Astrocyte (in vitro differentiated cells and primary cell): ENCODE measurements at regions not wholly inside any gene's neighbourhood (a gene's known extent, or its start where the extent isn't known, plus 50 kb on each side); places are given as distances from the start of the nearest gene placed in this dataset.

ENCODE experiments used
- DNase-seq: peaks from one replicate; pipeline ENCODE4 v3.0.0-alpha.2; 2010; ENCODE audit warnings: low read depth
- FAIRE-seq: peaks from 2 replicates; lab custom pipeline; 2011; peaks lifted over from hg19 to GRCh38; lab: Jason Lieb, UNC
- H2AFZ ChIP-seq: 2 replicates; pipeline ENCODE4 v1.6.0; 2012; ENCODE audit warnings: low read depth, low read length, inconsistent platforms
- H3K27ac ChIP-seq: 2 replicates; pipeline ENCODE4 v1.5.1; 2011; ENCODE audit warnings: low read depth, low read length, inconsistent platforms
- H3K27me3 ChIP-seq: 2 replicates; pipeline ENCODE4 v1.6.0; 2011; ENCODE audit warnings: low read length, inconsistent platforms; ENCODE audit not compliant: insufficient read depth
- H3K36me3 ChIP-seq: 2 replicates; pipeline ENCODE4 v1.5.1; 2011; ENCODE audit warnings: low read length, inconsistent platforms; ENCODE audit not compliant: insufficient read depth
- H3K4me1 ChIP-seq: 2 replicates; pipeline ENCODE4 v1.5.1; 2011; ENCODE audit warnings: low read length, inconsistent platforms; ENCODE audit not compliant: insufficient read depth
- H3K4me2 ChIP-seq: 2 replicates; pipeline ENCODE4 v1.6.0; 2012; ENCODE audit warnings: low read length, inconsistent platforms
- H3K4me3 ChIP-seq: 2 replicates; pipeline ENCODE4 v1.5.1; 2011; ENCODE audit warnings: low read depth, mild to moderate bottlenecking, low read length, inconsistent platforms; ENCODE audit not compliant: insufficient read depth
- H3K79me2 ChIP-seq: 2 replicates; pipeline ENCODE4 v1.6.0; 2012; ENCODE audit warnings: mild to moderate bottlenecking, low read length, inconsistent platforms; ENCODE audit not compliant: insufficient read depth
- H3K9ac ChIP-seq: 2 replicates; pipeline ENCODE4 v1.6.0; 2012; ENCODE audit warnings: mild to moderate bottlenecking, low read length, inconsistent platforms
- H3K9me3 ChIP-seq: 2 replicates; pipeline ENCODE4 v1.5.1; 2012; ENCODE audit warnings: low read depth, mild to moderate bottlenecking, low read length, inconsistent platforms; ENCODE audit not compliant: insufficient read depth
- H4K20me1 ChIP-seq: 2 replicates; pipeline ENCODE4 v1.6.0; 2012; ENCODE audit warnings: low read length, inconsistent platforms; ENCODE audit not compliant: insufficient read depth
- H3K27ac Mint-ChIP-seq: one replicate; pipeline ENCODE4 v1.8.0; 2021; ENCODE audit warnings: mild to moderate bottlenecking, mixed read lengths; ENCODE audit not compliant: unreplicated experiment
- H3K27me3 Mint-ChIP-seq: one replicate; pipeline ENCODE4 v1.8.0; 2021; ENCODE audit warnings: low read depth, mixed read lengths; ENCODE audit not compliant: unreplicated experiment
- H3K36me3 Mint-ChIP-seq: one replicate; pipeline ENCODE4 v1.8.0; 2021; ENCODE audit warnings: low read depth, mixed read lengths; ENCODE audit not compliant: unreplicated experiment
- H3K4me1 Mint-ChIP-seq: one replicate; pipeline ENCODE4 v1.8.0; 2021; ENCODE audit warnings: low read depth, mixed read lengths; ENCODE audit not compliant: unreplicated experiment
- H3K4me3 Mint-ChIP-seq: one replicate; pipeline ENCODE4 v1.8.0; 2021; ENCODE audit warnings: mild to moderate bottlenecking, moderate library complexity, mixed read lengths; ENCODE audit not compliant: unreplicated experiment
- H3K9me3 Mint-ChIP-seq: one replicate; pipeline ENCODE4 v1.8.0; 2021; ENCODE audit warnings: mild to moderate bottlenecking, mixed read lengths; ENCODE audit not compliant: unreplicated experiment
- CTCF ChIP-seq: IDR thresholded peaks from 2 replicates; pipeline ENCODE4 v1.5.1; 2011; ENCODE audit warnings: low read depth, mild to moderate bottlenecking, inconsistent platforms, low read length, moderate library complexity; ENCODE audit not compliant: insufficient read depth
- EZH2 ChIP-seq: IDR thresholded peaks from 2 replicates; pipeline ENCODE4 v1.6.1; 2012; ENCODE audit warnings: mild to moderate bottlenecking, low read length, inconsistent platforms; ENCODE audit not compliant: insufficient read depth

GRCh38 chr2:143935482-143935752 is 584.5 kb downstream of the ZEB2 start:
- H3K4me3 Mint-ChIP-seq: no peak overlapping the region
- Histone ChIP-seq H3K4me2 (no peak overlapping the region), H3K9ac (no peak overlapping the region), H3K27me3 (no peaks in the 10 kb centered on the region), H3K79me2 (no peaks in the 10 kb centered on the region), H3K27ac (no peak overlapping the region), H3K4me3 (no peak overlapping the region), H3K4me1 (peaks cover 4% of the 10 kb centered on the region), H4K20me1 (no peaks in the 10 kb centered on the region), H3K36me3 (no peaks in the 10 kb centered on the region), H3K9me3 (no peaks in the 10 kb centered on the region), H2AFZ (no peak overlapping the region)
- no peak overlapping the region for H3K27ac Mint-ChIP-seq
- FAIRE-seq (no peak), DNase-seq (no peak)
- H3K9me3 Mint-ChIP-seq: peaks cover 2% of the 10 kb centered on the region
- H3K27me3 Mint-ChIP-seq: peaks cover 11% of the 10 kb centered on the region
- no peak for TF ChIP-seq CTCF
- H3K36me3 Mint-ChIP-seq: no peaks in the 10 kb centered on the region
- H3K4me1 Mint-ChIP-seq: peaks cover 13% of the 10 kb centered on the region

DNA sequence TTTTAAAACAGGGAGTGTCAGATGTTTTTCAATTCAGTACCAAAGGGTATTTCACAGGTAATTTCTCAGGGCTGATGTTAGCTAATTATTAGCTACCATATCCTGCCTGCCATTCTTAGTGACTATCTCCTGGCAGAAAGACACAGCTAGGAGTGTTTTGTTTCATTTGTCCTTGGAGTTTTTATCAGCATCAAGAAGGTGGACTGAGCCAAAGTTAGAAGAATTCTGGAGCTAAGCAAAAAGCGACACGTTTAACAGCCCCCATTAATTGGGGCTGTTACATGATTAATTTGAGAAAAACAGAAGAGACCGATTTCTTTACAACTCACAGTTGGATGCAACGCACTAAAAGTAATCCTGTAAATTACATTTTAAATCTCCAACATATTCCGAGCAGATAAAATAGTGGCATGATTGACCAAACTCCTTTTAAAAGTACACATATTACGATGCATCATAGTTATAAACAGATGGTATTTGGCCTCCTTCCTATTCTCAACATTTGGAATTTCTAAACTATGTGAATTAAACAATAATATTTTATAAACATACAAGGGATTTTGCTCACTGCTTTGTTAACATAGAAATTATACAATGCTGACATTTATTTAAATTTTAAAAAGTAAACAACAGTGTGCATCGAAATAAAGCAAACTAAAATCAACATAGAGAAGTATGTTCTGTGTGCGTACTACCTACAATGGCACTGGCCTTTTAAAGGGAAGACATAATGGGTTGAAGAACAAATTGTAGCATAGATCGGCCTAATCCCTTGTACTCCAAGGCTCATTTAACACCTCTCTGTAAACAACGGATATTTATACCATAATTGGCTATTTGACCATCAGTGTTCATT is 585.1 kb downstream of the ZEB2 start:
- H3K4me3 Mint-ChIP-seq: no peak overlapping the region
- H3K4me2 ChIP-seq: no peak overlapping the region
- no peak overlapping the region for H2AFZ ChIP-seq
- no peaks in the 10 kb centered on the region for H3K79me2 ChIP-seq
- no peaks in the 10 kb centered on the region for H3K27me3 ChIP-seq
- H3K4me1 ChIP-seq: peaks cover 4% of the 10 kb centered on the region
- FAIRE-seq (no peak), DNase-seq (no peak)
- TF ChIP-seq CTCF (no peak), EZH2 (no peak)
- no peaks in the 10 kb centered on the region for H3K36me3 Mint-ChIP-seq
- H3K27ac Mint-ChIP-seq: no peak overlapping the region
- no peak overlapping the region for H3K9ac ChIP-seq
- H3K9me3 ChIP-seq: no peaks in the 10 kb centered on the region
- H3K36me3 ChIP-seq: no peaks in the 10 kb centered on the region
- H3K27ac ChIP-seq: no peak overlapping the region
- H3K27me3 Mint-ChIP-seq: peaks cover 11% of the 10 kb centered on the region
- H3K4me1 Mint-ChIP-seq: peaks cover 10% of the 10 kb centered on the region
- H4K20me1 ChIP-seq: no peaks in the 10 kb centered on the region
- H3K4me3 ChIP-seq: no peak overlapping the region
- peaks cover 2% of the 10 kb centered on the region for H3K9me3 Mint-ChIP-seq

- TF ChIP-seq EZH2 (no peak), CTCF (no peak)
- Histone ChIP-seq H3K9ac (no peak overlapping the region), H3K4me2 (no peak overlapping the region), H2AFZ (no peak overlapping the region), H3K27ac (no peak overlapping the region), H3K4me3 (no peak overlapping the region), H3K36me3 (no peaks in the 10 kb centered on the region), H4K20me1 (no peaks in the 10 kb centered on the region), H3K79me2 (no peaks in the 10 kb centered on the region), H3K27me3 (no peaks in the 10 kb centered on the region), H3K4me1 (peaks cover 4% of the 10 kb centered on the region), H3K9me3 (no peaks in the 10 kb centered on the region)
- DNase-seq (no peak), FAIRE-seq (no peak)
- Mint-ChIP-seq H3K4me1 (peaks cover 6% of the 10 kb centered on the region), H3K27ac (no peak overlapping the region), H3K4me3 (peak overlapping the region; percentile 20), H3K27me3 (peaks cover 11% of the 10 kb centered on the region), H3K36me3 (no peaks in the 10 kb centered on the region), H3K9me3 (peaks cover 2% of the 10 kb centered on the region)
These were observed 585.9 kb downstream of the ZEB2 start for GRCh38 chr2:143933946-143934569.
